RWPE1 (cell line): ENCODE measurements at regions not wholly inside any gene's neighbourhood (a gene's known extent, or its start where the extent isn't known, plus 50 kb on each side); places are given as distances from the start of the nearest gene placed in this dataset.

Experiments used
- CTCF ChIA-PET: fragments of 350-600 bp; sonication (Branson Sonifier 250); formaldehyde crosslinking; extraction: SDS; loops from one replicate; lab custom pipeline; 2021; lab: Yijun Ruan, JAX
- POLR2A ChIA-PET: fragments of 400-600 bp; formaldehyde crosslinking; extraction: SDS; loops from one replicate; lab custom pipeline; 2020; ENCODE audit warnings: antibody characterized with exemption; ENCODE audit not compliant: low non-redundant PET; lab: Yijun Ruan, JAX
- DNase-seq: peaks from one replicate; pipeline ENCODE4 v3.0.0; 2012; ENCODE audit warnings: low spot score
- H3K27ac ChIP-seq: fragments of 450-650 bp; 2 replicates; pipeline ENCODE4 v1.5.1; 2017
- CTCF ChIP-seq: fragments of 450-650 bp; conservative IDR thresholded peaks from 2 replicates; pipeline ENCODE4 v1.5.1; 2017; ENCODE audit warnings: low read depth, mild to moderate bottlenecking

GRCh38 chr2:117406443-117406842, 408.0 kb upstream of the DDX18 start:
- H3K27ac ChIP-seq = no peak overlapping the region
- no peak for TF ChIP-seq CTCF
- DNase-seq = no peak
- ChIA-PET POLR2A (no interaction called here), CTCF (no interaction called here)

GRCh38 chr2:117407746-117408145, 406.7 kb upstream of the DDX18 start:
- H3K27ac ChIP-seq = no peak overlapping the region
- DNase-seq = no peak
- ChIA-PET CTCF (no interaction called here), POLR2A (no interaction called here)
- TF ChIP-seq CTCF = no peak

- CTCF ChIA-PET = interaction anchor here (0.6 kb wide), 1 partner anchor 944 kb away, joined by 3 read pairs; no protein-coding TSS in a partner anchor
- no peak for TF ChIP-seq CTCF
- POLR2A ChIA-PET = no interaction called here
Observed at GRCh38 chr2:117409443-117409842, 405.0 kb upstream of the DDX18 start.

GRCh38 chr2:117411983-117412382, 402.5 kb upstream of the DDX18 start:
- DNase-seq = no peak
- H3K27ac ChIP-seq = no peak overlapping the region
- ChIA-PET CTCF (no interaction called here), POLR2A (no interaction called here)
- TF ChIP-seq CTCF = 0 out of 2 replicates have a peak, but pooled peaks have one; percentile 9

More at GRCh38 chr2:117409443-117409842, 405.0 kb upstream of the DDX18 start:
- no peak overlapping the region for H3K27ac ChIP-seq
- DNase-seq = no peak

- no peak for TF ChIP-seq CTCF
- ChIA-PET POLR2A (no interaction called here), CTCF (no interaction called here)
Observed at GRCh38 chr2:117432746-117433145, 381.7 kb upstream of the DDX18 start.

GRCh38 chr2:117436697-117437096, 377.8 kb upstream of the DDX18 start:
- ChIA-PET POLR2A (no interaction called here), CTCF (no interaction called here)
- H3K27ac ChIP-seq = no peak overlapping the region
- no peak for DNase-seq
- no peak for TF ChIP-seq CTCF

More at GRCh38 chr2:117432746-117433145, 381.7 kb upstream of the DDX18 start:
- DNase-seq = no peak
- no peak overlapping the region for H3K27ac ChIP-seq
